Left cardiac atrium (tissue), 4 donors: ENCODE measurements at regions not wholly inside any gene's neighbourhood (a gene's known extent, or its start where the extent isn't known, plus 50 kb on each side); places are given as distances from the start of the nearest gene placed in this dataset.

Experiments
- ATAC-seq, 2 donors: fragments of 200-7000 bp; cut with Tn5 transposase; one replicate each; pipeline ENCODE4 v1.9.1; 2020; ENCODE audit warnings: mild to moderate bottlenecking in 2 of 2, moderate library complexity in 2 of 2
- DNase-seq: peaks from one replicate; pipeline ENCODE4 v3.0.0-alpha.2; 2020
- intact Hi-C, 2 donors: fragments of 100-400 bp; cut with DNase I; formaldehyde crosslinking; loops; one replicate each; pipeline versions ENCODE4 v1.14.1 to v1.15.1; 2022 to 2023
- donor health status: DM: no; HTN: yes; CAD: no.
- donor health status: DM: no; HTN: yes; CAD: no; lungs with severe emphysema.
- donor health status: DM: yes; HTN: yes; CAD: no.
- donor health status: Dilated cardiomyopathy.

DNA sequence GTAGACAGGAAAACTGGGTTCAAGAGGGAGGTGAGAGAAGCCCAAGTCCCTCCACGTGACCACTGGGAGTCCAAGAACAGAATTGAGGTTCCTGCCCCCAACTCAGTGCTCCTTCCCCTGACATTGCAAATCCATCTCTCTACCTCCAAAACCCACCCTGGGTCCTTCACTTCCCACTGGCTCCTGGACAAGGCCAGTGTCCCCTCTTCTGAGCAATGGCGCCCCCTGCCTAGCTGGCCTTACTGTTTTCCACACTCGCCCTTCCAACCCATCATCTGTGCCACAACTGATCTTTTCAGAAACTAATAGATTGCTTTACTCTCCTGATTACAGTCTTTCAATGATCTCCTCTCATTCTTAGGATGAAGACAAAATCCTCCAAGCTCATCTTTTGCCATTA lies 200.3 kb downstream of the ANKRD60 start:
- intact Hi-C loops, result no loop called here
- no peak for DNase-seq
- no peak for ATAC-seq

DNA sequence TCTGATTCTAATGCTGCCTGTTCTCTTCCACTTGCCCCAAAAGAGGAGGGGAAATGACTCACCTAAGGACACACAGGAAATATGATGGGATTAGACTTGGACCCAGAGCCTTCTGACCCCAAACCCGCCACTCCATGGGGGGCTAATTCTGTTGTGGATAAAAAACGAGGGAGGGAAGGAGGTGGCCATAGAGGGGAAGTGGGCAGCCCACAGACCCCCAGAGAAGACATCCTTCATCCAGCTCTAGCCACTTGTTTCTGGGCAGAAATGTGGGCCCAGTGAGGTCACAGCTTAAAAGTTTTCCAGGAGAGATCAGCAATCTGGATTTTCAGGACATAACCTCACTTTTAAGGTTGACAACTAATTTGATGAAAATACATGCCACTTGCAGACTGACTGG lies 202.1 kb downstream of the ANKRD60 start:
- intact Hi-C loops, result no loop called here
- DNase-seq (no peak), ATAC-seq (no peak)

DNA sequence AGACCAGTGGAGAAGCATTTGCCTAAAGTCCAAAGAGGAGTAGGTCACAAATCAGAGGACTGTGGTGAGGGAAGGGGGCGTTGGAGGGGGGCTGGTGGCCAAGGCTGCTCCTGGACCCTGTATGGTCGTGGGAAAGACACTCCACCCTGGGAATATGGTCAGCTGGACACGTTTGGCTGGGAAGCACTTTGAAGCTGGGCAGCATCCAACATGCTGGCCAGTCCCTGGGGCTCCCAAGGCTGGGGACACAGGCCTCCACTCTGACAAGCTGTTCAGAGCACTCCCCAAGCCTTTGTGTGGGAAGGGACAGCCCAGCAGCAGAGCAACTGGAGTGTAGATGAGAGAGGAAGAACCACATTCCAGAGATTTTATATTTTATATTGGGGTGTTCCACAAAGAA lies 203.2 kb downstream of the ANKRD60 start:
- intact Hi-C loops, result no loop called here
- ATAC-seq, result peak; percentile 49 to 55
- DNase-seq, result no peak

DNA sequence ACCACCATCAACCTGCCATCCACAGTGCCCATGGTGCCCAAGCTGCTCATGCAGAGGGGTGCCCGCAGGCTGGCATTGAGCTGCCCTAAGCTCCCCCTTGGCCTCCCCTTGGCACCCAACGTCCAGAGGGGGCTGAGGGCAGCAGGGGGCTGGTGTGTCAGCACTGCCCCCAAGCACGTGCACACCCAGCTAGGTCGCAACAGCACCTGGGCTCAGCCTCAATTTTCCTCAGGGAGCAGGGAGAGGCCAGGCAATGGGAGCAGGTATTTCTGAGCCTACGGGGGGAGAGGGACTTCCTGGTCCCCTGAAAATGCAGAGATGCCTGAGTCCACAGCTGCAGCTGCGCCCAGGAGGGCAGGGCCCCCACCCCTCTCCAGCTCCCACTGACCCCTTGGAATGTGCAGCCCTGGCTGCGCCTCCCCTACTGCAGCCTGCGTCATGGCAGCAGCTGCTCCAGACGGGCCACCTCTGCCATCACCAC lies 204.2 kb downstream of the ANKRD60 start:
- no peak for ATAC-seq
- intact Hi-C loops, result no loop called here

DNA sequence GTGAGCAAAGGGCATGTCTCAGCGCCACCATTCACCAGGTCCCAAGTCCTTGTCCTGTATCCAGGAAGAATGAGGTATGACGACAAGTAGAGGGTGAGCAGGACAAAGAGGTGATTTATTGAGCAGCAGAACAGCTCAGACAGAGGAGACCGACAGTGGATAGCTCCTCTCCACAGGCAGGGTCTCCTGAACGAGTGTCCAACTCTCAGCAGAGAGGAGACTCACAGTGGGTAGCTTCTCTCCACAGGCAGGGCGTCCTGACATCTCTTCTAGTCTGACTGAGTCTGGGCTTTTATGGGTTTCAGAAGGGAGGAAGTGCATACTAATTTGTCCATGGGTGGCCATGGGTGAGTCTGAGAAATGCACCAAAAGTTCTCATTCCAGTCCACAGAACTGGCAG lies 204.7 kb downstream of the ANKRD60 start:
- ATAC-seq, result no peak
- intact Hi-C loops, result no loop called here
- no peak for DNase-seq

More for the DNA sequence above, 204.2 kb downstream of the ANKRD60 start:
- DNase-seq, result no peak

DNA sequence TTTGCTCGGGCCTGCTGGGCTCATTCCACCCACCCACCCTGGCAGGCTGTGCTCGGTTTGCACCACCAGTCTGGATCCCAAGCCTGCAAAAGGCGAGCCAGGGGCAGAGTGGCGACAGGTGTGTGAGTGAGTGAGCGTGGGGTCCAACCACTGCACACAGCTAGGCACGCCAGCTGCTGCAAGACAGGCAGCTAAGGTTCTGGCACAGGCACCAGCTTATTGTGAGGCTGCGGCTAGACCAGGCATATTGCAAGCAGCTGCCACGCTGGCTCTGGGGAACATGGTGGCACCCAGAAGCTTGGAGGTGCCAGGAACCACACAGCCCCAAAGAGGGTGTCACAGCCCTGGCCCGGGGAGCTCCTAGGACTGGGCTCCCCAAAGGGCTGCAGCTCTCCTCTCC lies 205.1 kb downstream of the ANKRD60 start:
- intact Hi-C loops, result no loop called here
- no peak for DNase-seq
- ATAC-seq, result no peak

DNA sequence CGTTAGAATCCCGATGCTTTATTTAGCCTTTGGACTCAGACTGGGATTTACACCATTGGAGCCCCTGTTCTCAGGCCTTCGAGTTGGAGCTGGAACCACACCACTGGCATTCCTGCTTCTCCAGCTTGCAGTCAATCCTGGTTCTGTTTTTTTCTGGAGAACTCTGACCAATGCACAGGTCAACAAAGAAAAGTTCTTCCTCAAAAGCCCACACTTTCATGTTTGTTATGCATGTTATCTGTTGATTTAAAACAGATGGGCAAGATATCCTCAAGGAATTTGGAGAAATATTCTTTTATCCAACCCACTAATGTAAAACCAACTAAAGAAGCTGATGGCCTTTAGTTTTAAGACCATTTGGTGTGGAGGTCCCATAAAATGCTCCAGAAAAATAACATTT lies 205.7 kb downstream of the ANKRD60 start:
- no peak for ATAC-seq
- intact Hi-C loops, result no loop called here

DNA sequence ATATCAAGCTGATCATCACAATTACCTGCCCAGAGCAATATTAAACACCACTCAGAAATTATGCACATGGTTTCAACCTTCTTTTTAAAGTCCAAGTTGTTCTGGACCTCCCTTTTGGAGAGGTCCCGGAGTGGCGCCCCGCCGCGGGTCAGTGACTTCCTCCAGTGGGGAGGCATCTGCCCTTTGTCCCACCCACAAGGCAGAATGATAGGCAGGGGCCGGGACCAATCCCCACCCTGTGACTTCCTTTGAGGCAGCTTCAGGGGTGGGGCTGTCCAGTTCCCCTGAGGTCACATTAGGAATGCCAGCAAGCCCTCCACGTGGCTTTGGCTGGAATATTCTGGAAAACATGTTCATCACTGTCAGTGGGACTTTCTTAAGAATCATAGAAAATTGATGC lies 207.0 kb downstream of the ANKRD60 start:
- peak; percentile 66 for DNase-seq
- peak; percentile 15 to 39 for ATAC-seq
- intact Hi-C loops, result no loop called here

More for the DNA sequence above, 205.7 kb downstream of the ANKRD60 start:
- no peak for DNase-seq

DNA sequence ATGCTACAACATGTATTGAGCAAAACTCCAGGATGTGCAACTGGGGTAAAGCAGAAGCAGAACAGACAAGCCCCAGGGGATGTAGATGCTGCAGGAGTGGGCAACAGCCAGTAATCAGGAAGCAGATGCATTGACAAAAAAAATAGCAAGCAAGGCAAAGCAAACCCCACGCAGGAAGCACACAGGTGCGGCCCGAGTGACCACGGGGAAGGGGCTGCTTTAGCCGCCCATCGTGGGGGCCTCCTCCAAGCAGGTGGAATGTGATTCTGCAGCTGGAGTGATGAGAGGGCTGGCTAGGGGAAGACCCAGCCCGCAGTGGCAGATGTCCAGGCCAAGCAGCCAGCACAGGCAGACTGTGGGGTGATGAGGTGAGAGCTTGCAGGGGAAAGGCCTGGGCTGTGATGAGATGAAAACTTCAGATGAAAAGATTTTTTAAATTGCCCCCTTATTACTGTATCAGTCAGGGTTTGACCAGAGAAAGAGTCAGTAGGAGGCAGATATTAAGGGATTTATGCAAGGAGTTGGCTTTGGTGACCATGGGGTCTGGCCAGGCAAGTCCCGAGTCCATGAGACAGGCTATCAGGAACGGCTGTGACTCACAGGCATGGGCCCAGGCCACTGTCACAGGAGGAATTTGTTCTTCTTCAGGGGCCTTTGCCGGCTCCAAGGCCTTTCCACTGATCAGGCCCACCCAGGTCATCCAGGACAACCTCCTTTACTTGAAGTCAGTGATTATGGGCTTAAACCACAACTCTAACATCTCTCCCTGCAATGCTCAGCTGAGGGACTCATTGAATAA lies 207.6 kb downstream of the ANKRD60 start:
- no peak for DNase-seq
- intact Hi-C loops, result no loop called here
- ATAC-seq, result no peak

DNA sequence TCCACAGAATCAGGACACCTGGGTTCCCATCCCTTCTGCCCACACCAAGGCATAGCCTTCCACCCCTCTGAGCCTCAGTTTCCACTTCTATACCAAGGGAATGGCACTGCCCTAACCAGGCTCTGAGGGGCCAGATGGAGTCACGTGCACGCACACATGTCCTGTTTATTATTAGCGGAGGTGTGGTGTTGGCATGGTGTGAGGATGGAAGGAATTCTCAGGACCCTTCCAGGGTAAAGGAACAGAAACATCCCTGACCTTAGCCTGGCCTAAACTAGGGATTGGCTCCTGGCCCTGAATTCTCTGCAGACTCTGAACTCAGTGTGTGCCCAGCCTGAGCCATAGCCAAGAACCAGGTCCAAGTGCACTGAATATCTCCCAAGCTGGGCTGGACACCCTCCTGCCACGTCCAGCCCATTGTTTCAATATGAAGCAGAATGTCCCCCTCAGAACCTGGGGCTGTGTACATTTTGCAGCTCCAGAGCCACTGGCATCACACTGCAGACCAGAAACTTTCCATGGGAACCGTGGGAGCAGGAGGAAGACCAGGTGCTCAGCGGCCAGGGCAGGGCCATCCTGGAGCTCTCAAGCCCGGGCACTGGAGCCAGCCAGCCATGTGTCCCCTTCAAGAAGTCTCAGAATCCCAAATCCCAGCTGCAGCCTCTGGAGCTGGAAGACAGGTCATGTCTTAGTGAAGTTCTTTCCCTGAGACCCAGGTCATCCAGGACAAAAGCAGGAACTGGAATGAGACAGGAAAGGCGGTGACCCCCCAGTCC lies 208.4 kb downstream of the ANKRD60 start:
- DNase-seq (no peak), ATAC-seq (no peak)
- intact Hi-C loops, result no loop called here

DNA sequence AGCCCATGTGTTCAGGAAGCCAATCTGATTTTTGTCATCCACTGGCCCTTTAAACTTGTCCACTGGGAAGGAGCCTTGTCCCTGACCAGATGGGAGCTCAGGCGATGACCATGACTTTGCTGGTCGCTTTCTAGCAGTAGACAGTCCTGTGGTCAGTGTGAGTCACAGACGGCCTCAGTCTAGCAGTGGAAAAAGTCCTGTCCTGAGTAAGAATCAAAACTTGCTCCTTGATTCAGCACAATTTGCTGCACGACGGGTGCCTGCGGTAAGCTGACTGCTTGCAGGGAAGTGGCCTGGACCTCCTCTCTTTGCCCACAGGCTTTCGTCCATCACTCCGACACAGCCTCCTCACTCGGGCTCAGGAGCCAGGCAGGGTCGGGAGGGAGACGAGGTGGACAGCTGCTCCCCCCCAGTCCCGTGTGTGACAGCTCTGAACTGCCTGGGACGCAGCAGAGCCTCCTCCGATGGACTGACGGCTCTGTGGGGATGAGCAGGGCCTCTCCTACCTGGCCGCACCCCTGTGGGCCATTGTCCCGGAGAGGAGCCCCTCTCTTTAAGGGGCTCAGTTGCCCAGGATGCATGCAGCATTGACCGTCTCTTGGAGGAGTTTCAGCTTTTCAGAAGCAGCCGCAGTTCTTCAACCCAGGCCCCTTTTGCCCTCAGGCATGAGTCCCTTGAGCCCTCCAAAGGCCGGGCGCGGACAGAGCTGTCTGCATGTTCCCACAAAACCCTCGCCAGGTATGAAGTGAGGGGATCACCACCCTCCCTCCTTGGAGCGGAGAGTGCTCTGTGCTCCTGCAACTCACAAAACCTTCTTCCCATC lies 209.2 kb downstream of the ANKRD60 start:
- ATAC-seq, result peak in 1 of 2 donors; percentile 53
- no peak for DNase-seq

DNA sequence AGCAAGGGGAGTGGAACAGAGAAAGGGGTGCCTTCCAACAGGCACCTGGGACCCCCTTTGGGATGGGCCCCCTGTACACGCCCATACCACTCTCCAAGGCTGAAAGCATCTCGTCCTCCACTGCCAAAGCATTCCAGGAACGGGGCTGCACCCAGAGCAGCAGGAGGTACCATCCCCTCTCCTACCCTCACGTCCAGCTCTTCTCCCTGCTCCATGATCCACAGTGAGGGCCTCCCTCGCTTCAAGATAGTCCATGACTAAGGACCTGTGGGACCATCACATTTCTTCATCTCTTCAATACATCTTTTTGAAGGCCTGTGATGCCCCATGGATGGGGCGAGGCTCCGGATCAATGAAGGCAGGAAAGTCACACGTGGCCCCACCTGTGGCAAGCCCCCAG lies 209.9 kb downstream of the ANKRD60 start:
- intact Hi-C loops, result no loop called here
- DNase-seq, result no peak
- ATAC-seq, result no peak

More for the DNA sequence above, 209.2 kb downstream of the ANKRD60 start:
- intact Hi-C loops, result no loop called here

DNA sequence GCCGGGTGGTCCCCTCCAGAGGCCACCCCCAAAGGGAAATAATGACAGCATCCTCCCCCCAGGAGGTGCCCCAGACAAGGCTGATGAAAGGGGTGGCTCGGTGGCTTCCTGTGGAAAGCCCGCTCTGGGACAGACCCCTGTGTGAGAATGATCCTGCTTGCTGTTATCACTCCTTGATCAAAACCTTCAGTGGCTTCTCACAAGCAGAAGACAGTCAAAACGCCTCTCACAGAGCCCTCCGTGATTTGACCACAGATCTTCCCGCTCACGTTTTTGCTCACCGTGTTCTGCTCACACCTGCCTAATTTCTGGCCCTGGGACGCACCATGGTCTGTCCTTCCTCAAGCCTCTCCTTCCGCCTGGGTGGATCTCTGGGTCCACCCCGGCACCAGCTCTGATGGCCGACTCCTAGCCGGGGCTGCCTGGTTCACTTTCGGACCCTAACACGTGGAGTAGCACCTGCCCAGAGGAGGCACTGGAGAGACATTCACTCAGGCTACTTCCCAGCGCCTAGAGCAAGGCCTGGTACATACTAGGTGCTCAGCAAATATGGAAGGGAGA lies 210.4 kb downstream of the ANKRD60 start:
- ATAC-seq, result no peak
- intact Hi-C loops, result no loop called here
- no peak for DNase-seq

DNA sequence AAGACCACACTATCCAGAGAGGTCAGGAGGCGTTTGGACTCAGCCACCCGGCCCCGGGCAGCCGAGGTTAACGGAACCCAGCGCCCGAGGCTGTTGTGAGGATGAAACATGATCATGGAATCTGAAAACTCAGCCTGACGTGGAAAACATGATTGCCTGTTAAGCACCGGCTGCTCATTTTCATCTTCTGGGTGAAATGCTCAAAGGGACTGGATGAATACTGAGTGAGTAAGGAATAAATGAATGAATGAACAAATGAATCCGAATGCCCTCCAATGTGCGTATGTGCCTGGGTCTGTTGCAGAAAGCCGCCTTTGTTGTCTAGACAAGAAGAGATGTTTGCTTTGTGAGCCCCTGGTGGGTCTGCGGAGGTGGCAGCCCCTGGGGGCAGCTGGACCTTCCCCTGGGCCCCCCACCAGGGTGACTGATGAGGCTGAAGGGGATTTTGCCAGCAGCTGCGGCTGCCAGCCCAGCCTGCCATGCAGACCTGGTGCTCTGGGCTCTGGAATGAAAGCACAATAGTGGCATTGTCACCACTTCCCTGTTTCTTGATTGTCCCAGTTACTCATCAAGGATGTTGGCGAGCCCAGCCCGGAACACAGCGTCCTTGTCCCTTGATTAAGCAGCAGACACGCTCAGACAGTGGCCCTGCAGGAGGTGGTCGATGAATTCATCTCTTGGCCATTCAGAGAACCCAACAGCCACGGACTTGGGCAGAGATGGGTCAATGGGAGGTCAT lies 211.1 kb downstream of the ANKRD60 start:
- ATAC-seq (peak; percentile 32 to 57), DNase-seq (no peak)

DNA sequence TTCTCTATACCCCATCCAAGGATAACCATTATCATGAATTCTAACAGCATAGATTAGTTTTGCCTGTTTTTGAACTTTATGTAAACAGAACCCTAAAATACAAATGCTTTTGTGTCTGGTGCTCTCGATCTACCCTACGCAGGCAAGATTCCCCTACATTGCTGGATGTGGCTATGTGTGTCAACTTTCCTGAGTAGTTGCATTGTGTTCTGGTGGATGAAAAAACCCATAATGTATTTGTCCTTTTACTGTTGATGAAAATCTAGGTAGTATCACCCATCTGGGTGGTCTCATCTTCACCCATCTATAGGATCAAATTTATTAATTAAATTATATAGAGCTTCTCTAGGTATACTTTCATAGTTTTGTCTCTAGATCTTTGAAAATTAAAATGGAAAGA lies 211.7 kb downstream of the ANKRD60 start:
- ATAC-seq (no peak), DNase-seq (no peak)
- intact Hi-C loops, result no loop called here

More for the DNA sequence above, 211.1 kb downstream of the ANKRD60 start:
- intact Hi-C loops, result no loop called here

DNA sequence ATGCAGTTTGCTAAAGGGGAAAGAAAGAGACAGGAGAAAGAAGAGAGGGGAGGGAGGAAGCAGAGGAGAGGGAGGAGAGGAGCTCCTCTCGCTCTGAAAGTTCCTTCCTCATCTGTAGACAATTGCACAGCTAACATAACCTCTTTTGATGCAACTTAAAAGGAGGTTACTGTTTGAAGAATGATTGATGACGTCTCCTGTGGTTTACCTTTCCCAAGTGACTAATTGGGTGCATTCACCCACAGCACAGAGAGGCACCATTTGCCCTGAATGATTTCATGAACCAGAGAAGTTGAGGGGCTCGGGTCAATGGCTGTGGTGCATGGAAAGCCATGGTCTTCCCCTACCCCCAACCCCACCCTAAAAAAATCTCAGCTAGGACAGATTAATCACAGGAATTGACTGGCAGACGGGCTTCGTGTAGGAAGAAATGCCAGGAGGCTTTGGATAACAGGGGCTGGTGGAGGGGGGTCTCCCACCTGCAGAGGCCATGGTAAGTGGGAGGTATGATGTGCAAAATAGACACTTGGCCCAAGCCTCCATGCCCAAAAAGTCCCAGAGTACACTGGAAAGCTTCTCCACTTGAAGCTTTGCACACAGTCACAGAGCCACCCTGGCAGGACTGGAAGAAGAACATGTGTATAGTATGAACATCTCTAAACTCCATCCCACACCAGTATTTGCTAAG lies 213.7 kb downstream of the ANKRD60 start:
- intact Hi-C loops, result no loop called here
- DNase-seq, result no peak
- ATAC-seq, result no peak

DNA sequence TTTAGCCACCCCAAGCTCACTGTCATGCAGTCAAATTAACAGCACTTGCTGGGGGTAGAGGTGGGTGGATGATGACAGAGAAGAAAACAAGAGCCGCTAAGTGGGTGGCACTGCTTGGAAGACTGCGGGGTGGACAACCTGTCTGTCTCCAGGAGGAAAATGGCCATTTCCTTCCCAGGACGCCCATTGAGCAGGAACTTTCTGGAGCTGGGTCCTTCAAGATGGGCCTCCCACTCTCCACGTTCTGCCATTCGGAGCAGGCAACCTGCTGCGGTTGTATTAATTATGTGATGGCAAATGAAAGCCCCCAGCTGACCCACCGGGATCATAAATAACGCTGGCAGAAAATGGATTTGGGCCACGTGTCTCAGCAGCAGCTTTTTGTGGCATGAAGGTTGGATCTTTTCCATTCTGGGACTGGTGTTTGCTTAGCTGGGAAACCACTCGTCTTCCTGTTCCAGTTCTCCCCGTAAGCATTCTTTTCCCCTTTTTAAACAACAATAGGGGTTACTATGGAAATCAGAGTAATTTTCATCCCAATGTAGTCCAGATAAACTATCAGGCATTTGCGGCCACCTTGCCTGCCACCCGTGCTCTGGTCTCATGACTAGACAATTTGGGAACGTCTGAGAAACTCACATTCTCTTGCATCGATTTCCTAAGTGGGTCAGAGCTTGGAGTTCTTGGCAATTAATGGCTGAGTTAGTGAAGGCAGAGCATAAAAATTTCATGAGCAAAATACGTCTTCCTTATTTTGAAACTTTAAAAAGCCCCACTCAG lies 215.5 kb downstream of the ANKRD60 start:
- no peak for ATAC-seq
- intact Hi-C loops, result no loop called here
- no peak for DNase-seq
